GM12875 (cell line): ENCODE measurements at regions not wholly inside any gene's neighbourhood (a gene's known extent, or its start where the extent isn't known, plus 50 kb on each side); places are given as distances from the start of the nearest gene placed in this dataset.

Experiments used
- H3K4me3 ChIP-seq: one replicate; pipeline ENCODE4 v1.5.1; 2011; ENCODE audit warnings: low read depth, low read length, control low read depth
- CTCF ChIP-seq: IDR thresholded peaks from 2 replicates; pipeline ENCODE4 v1.5.1; 2011; ENCODE audit warnings: low read depth, mild to moderate bottlenecking, control low read depth, inconsistent platforms, low read length, moderate library complexity, borderline replicate concordance; ENCODE audit not compliant: insufficient read depth

GRCh38 chr18:43525169-43525568 is 247.9 kb upstream of the SYT4 start:
- no peak overlapping the region for H3K4me3 ChIP-seq
- no peak for TF ChIP-seq CTCF

GRCh38 chr18:43526426-43527145 is 249.3 kb upstream of the SYT4 start:
- H3K4me3 ChIP-seq, result no peak overlapping the region
- TF ChIP-seq CTCF, result no peak

GRCh38 chr18:43531438-43531837 is 254.1 kb upstream of the SYT4 start:
- no peak overlapping the region for H3K4me3 ChIP-seq
- no peak for TF ChIP-seq CTCF

- no peak overlapping the region for H3K4me3 ChIP-seq
- TF ChIP-seq CTCF, result no peak
Measured at GRCh38 chr18:43533371-43533770, 256.1 kb upstream of the SYT4 start.

- no peak for TF ChIP-seq CTCF
- H3K4me3 ChIP-seq, result no peak overlapping the region
Measured at GRCh38 chr18:43534511-43534910, 257.2 kb upstream of the SYT4 start.

- no peak for TF ChIP-seq CTCF
- H3K4me3 ChIP-seq, result no peak overlapping the region
Measured at GRCh38 chr18:43539862-43540261, 262.6 kb upstream of the SYT4 start.

GRCh38 chr18:43542016-43542415 is 264.7 kb upstream of the SYT4 start:
- no peak for TF ChIP-seq CTCF
- no peak overlapping the region for H3K4me3 ChIP-seq
